ENCODE measurements at regions not wholly inside any gene's neighbourhood (a gene's known extent, or its start where the extent isn't known, plus 50 kb on each side); places are given as distances from the start of the nearest gene placed in this dataset.
"Not testable (repeated sequence)": the region's sequence is repeated elsewhere in the genome, so short reads cannot be mapped to it uniquely, and the experiment has no call there.

DNA sequence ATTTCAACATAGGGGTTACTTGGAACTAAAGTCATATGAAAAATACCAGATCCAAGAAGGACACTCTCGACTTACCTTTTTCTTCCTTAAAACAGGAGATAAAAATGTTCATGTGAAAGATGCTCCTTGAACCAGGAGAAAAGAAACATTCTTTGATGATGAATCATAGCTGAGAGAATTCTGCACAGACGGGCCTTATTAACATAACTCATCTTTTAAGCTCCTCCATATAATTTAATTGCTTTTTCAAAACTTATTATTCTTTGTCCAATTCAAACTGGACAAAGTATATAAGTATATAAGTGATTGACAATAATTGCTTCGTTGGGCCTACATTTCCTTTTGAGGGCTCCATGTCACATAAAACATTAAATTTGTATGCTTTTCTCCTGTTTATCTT lies 945.2 kb upstream of the C9orf72 start:
- no peak for DNase-seq

DNA sequence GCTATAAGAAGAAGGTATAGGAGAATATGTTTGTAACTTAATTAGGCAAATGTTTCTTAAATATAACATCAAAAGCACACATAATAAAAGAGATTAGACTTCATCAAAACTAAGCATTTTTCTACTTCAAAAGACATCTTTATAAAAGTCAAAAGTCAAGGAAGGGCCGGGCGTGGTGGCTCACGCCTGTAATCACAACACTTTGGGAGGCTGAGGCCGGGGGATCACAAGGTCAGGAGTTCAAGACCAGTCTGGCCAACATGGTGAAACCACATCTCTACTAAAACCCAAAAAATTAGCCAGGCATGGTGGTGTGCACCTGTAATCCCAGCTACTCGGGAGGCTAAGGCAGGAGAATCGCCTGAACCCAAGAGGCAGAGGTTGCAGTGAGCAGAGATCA lies 951.0 kb upstream of the C9orf72 start:
- DNase-seq = not testable (repeated sequence)

GRCh38 chr9:28528049-28528448 lies 954.8 kb upstream of the C9orf72 start:
- DNase-seq = no peak

DNA sequence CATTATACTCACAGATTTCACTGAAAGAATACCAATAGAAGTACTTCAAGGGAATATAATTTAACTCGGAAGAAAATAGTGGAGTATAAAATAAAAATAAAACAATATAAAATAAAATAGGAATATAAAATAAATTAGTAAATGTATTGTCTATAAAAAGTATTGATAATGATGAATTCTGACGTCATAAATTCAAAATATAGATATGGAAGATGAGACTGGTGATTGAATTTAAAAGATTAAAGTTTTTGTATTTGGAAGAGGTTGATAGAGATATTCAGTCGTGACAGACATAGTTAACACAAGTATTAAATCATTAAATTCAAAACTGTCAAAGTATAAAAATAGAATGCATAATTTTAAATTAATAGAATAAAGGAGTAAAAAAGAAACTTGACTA lies 964.9 kb upstream of the C9orf72 start:
- DNase-seq = no peak

GRCh38 chr9:28539434-28540070 lies 966.3 kb upstream of the C9orf72 start:
- no peak for DNase-seq

DNA sequence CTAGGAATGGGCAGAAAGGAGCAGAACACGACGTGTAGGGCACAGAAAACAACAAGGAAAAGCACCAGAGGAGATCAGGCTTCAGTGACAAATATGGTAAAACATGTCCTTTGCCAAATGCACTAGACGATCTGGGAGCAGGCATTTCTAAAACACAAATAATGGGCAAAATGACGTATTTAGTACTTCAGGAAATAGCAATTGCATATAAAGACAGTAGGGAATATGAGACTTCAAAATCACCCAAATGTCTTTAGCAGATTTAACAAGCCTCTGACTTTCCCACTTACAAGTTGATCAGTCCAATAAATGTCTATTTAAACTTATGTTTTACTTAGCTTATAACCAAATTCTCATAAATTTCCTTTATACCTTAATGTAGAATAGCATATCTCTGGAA lies 969.6 kb upstream of the C9orf72 start:
- no peak for DNase-seq

GRCh38 chr9:28547527-28547926 lies 974.2 kb upstream of the C9orf72 start:
- DNase-seq = no peak

DNA sequence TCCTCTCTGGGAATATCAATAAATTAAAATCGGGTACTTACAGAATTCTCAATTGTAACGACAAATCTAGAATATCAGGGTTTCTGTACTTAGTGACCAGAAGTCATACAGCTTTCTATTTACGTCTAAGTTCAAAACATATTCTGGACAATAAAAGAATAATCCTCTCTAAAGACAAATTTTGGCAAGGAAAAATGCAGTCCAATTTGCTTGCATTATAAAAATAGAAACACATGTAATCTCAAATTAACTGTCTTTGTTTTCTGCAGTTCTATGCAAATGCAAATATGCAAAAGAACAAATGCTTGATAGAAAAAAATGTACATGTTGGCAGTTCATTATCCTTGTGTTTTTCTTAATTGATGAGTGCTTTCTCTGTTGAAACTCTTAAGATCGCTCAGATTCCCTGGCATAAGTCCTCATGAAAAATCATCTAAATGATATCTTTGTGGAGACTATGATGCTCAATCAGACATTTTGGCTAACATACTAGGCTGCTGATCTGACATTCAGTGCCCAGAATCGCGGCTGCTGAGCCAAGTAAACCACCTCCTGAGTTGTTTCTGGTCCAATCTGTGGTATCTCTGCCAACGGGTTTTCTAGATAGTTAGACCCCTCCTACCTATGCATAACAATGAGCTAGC lies 990.1 kb upstream of the C9orf72 start:
- no peak for DNase-seq

DNA sequence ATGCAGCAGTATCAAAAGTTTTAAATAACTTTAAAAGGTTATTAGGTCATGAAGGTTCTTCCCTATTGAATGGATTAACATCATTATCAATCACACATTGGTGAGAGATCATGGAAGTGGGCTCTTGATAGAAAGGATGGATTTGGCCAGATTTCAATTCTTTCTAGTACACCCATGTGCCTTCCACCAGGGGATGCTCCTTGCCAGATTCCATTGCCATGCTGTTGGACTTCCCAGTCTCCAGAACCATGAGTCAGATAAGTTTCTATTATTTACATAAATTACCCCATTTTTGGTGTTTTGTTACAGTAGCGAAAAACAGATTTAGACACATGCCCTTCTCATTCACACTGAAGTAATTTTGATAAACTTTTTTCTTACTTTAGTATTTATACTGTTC lies 1010.6 kb upstream of the C9orf72 start:
- no peak for DNase-seq

DNA sequence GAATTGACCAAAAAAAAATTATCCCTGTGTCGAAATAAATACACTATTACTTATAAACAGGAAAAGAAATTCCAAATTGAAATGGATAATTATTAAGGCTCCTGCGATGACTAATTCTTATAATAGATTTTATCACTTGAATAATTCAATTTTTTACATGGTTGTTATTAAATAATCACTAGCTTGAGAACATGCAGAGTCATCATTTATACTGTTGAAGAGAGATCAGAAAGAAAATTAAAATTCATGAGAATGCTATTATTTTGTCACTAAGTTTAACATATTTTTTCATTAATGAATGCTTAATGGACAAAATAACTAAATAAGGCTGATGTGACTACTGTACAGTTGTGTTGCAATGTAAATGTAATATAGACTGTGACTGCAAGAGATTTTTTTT lies 1011.3 kb upstream of the C9orf72 start:
- no peak for DNase-seq

GRCh38 chr9:28587052-28587451 lies 1013.8 kb upstream of the C9orf72 start:
- DNase-seq = no peak

DNA sequence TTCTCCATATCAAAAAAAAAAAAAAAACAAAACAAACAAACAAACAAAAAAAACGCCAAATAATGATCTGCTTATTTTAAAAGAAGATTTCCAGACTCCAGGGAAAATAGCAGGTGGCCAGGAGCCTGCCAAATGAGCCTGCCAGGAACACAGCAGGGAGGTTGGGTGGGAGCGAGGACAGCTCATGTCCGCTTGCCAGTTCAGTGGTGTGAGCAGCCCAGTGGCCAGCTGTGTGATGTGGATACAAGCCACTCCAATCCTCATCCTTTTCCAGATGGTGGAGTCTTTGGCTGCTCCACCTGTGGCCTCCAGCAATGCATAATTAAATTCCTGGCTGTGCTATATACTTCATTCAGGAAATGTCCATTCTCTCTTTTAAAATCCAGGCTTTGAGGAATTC lies 1025.1 kb upstream of the C9orf72 start:
- peak; percentile 46 for DNase-seq

DNA sequence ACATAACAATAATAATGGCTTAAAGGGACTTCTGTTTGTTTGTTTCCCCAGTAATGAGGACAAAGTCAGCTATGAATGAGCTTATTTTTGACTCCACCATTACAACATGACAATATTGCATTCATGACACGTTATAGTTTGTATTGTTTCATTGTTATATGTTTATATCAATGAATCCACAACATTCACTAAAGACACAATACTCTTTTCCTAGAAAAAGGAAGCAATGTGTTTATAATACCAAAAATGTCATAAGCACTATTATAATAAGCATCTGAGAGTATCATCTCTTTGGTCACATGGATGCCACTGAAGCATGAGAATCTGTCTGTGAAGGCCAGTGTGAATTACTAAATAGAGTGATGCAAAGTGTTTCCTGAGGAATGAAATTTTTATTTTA lies 1026.9 kb upstream of the C9orf72 start:
- no peak for DNase-seq

GRCh38 chr9:28607843-28608242 lies 1034.6 kb upstream of the C9orf72 start:
- DNase-seq = no peak

GRCh38 chr9:28610339-28610738 lies 1037.1 kb upstream of the C9orf72 start:
- no peak for DNase-seq

- DNase-seq = no peak
Observed at GRCh38 chr9:28616310-28616709, 1043.0 kb upstream of the C9orf72 start.

DNA sequence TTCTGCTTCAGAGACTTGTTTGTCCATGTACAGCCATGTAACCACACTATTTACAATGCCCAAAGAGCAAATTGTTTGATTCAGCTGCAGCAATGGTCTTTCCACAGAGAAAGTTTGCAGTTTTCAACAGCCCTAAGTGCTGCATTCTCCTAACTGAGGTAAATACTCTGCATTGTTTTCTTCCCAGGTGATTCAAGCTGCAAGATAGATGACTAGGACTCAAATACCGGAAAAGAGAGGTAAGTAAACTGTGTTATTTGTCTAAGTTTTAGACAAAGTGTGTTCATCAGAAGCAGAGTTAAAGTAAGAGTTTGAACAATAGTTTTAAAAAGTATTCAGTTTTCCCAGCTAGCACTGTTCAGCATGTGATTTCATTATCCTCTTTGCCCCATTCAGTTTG lies 1046.7 kb upstream of the C9orf72 start:
- no peak for DNase-seq

GRCh38 chr9:28620661-28621060 lies 1047.4 kb upstream of the C9orf72 start:
- no peak for DNase-seq

DNA sequence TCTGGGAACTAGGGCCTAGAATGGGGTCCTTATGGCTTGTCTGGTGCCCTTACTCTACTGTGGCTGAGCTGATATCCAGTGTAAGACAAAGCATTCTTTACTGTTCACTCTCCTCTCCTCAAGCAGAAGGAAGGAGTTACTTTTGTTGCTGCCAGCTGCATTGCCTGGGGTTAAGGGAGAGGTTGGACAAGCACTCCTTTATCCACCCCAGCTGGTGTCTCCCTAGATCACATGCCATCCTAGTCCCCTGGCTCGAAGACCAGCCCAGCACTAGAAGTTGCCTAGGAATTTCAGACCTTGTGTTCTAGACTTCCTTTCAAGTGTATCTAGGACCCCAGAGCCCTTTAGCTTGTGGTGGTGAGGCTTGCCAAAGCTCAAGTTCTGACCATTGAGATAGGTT lies 1051.5 kb upstream of the C9orf72 start:
- no peak for DNase-seq

GRCh38 chr9:28628031-28628430 lies 1054.8 kb upstream of the C9orf72 start:
- DNase-seq = no peak

DNA sequence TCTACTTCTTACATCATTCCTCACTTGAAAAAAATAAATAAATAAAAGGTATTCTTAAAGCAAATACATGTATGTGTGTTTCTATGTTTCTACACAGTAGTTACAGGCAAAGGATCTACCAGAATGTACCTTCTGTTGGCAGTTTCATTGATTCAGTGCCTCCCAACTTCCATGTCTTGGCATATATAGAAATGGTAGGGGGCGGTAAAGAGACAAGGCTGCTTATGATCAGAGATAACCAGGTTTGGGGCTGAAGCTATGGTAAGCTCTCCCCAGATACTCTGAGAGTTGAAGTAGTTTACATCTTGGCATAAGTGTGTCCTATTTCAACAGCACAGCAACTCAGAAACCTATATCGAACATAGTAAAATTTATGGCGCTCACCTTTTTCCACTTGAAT lies 1075.4 kb upstream of the C9orf72 start:
- DNase-seq = no peak

DNA sequence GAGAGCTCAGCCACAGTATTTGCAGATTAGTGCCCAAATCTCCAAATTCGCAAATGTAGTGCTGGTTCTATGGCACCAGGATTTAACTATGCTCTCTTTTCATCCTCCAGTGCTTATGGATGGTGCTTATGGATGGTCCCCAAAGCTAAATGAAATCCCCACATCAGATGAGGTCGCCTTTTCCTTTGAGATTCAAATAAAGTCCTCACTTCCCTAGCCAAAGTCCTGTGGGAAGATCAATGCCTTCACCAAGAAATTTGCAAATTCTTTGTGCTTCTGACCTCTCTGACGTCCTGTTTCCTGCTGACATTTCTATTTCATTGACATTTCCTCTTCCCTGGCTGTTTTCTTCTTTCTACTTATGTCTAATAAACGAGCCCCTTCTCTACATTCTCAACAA lies 1077.0 kb upstream of the C9orf72 start:
- DNase-seq = no peak

DNA sequence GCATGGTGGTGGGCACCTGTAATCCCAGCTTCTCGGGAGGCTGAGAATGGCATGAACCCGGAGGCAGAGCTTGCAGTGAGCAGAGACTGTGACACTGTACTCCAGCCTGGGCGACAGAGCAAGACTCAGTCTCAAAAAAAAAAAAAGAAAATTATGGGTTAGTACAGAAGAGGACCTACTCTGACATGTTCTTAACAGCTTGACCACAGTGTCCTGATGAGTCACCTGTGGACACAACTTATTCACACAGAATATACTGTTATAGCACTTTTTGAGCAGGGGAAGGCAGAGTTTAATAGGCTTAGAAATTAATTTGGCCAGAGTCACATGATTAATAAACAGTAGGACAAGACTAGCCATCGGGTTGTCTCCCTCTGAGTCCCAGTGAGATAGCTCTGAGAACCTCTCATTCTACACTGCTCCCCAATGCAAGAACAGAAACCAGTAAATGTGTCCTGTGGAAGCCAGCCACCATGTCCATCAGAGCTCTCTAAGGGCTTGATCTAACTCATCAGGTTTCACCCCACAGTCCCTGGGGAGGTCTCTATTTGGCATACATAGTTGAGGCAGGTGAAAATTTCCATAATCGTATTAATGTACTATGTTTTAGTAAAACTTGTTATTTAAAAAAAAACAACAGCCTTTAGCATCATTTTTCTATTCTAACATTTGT lies 1077.9 kb upstream of the C9orf72 start:
- no peak for DNase-seq

GRCh38 chr9:28653216-28653615 lies 1079.9 kb upstream of the C9orf72 start:
- no peak for DNase-seq

DNA sequence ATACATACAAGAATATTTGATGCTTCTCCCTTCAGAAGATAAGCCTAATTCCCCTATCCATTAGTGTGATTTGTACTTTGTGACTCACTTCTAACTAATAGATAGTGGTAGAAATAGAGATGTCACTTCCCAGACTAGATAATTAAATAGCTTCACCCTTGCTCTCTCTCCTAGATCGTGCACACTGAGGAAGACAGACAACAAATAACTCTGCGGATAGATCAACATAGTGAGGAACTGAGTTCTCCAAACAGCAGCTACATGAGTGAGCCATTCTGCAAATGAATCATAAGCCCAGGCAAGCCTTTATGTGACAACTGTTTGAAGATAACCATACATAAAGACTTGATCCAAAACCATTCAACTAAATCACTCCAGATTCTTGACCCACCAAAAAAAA lies 1083.4 kb upstream of the C9orf72 start:
- DNase-seq = no peak

All from right forelimb (tissue), 1 donor.